GM12878 (cell line): ENCODE measurements at regions not wholly inside any gene's neighbourhood (a gene's known extent, or its start where the extent isn't known, plus 50 kb on each side); places are given as distances from the start of the nearest gene placed in this dataset.

Source experiments
- ATAC-seq: fragments of 200-7000 bp; cut with Tn5 transposase; 3 replicates; pipeline ENCODE4 v1.9.1; 2020; ENCODE audit warnings: mild to moderate bottlenecking, moderate library complexity
- BruUV-seq: library from RNA; stranded (reverse); fragments of 400-500 nt; replicated peaks from 2 replicates; lab custom pipeline; 2021; lab: Mats Ljungman, UMichigan
- CTCF ChIA-PET: fragments of 300-600 bp; sonication (Branson Sonifier 250); formaldehyde crosslinking; extraction: SDS; loops from one replicate; lab custom pipeline; 2021; ENCODE audit warnings: inconsistent platforms; lab: Yijun Ruan, JAX
- POLR2A ChIA-PET: fragments of 350-600 bp; formaldehyde crosslinking; extraction: SDS; loops from one replicate; lab custom pipeline; 2021; ENCODE audit warnings: inconsistent platforms; lab: Charles Lee
- RAD21 ChIA-PET: fragments of 300-600 bp; sonication (Branson Sonifier 250); formaldehyde crosslinking; loops from one replicate; lab custom pipeline; 2023; ENCODE audit warnings: antibody characterized with exemption; ENCODE audit not compliant: unreplicated experiment; lab: Charles Lee
- SMC1A ChIA-PET: fragments of 300-600 bp; sonication (Branson Sonifier 250); formaldehyde crosslinking; loops from one replicate; lab custom pipeline; 2023; ENCODE audit not compliant: unreplicated experiment, uncharacterized antibody; lab: Charles Lee
- DNase-seq: peaks from one replicate; pipeline ENCODE4 v3.0.0-alpha.2; 2011; ENCODE audit warnings: low read depth, low spot score
- FAIRE-seq: peaks from 3 replicates; lab custom pipeline; 2011; peaks lifted over from hg19 to GRCh38; lab: Jason Lieb, UNC
- H2AFZ ChIP-seq: 2 replicates; pipeline ENCODE4 v1.6.0; 2011; ENCODE audit warnings: low read depth, low read length, control low read depth; ENCODE audit not compliant: control insufficient read depth
- H3K27ac ChIP-seq: 2 replicates; pipeline ENCODE4 v1.5.1; 2011; ENCODE audit warnings: control low read depth; ENCODE audit not compliant: control insufficient read depth, insufficient read depth
- H3K27me3 ChIP-seq, 2 experiments: replicated peaks in 1 of 2; 2 replicates each; pipeline versions ENCODE4 v1.6.0 to v1.6.1; 2011; ENCODE audit warnings: low read length in 1 of 2; ENCODE audit not compliant: control insufficient read depth in 2 of 2, insufficient read depth in 2 of 2
- H3K36me3 ChIP-seq, 2 experiments: 2 replicates each; pipeline ENCODE4 v1.5.1; 2011; ENCODE audit warnings: low read length in 1 of 2; ENCODE audit not compliant: control insufficient read depth in 2 of 2, insufficient read depth in 2 of 2
- H3K4me1 ChIP-seq: 2 replicates; pipeline ENCODE4 v1.6.1; 2011; ENCODE audit warnings: mild to moderate bottlenecking, low read length, moderate library complexity, mixed read lengths; ENCODE audit not compliant: control insufficient read depth, insufficient read depth
- H3K4me2 ChIP-seq: 2 replicates; pipeline ENCODE4 v1.6.0; 2011; ENCODE audit warnings: control low read depth; ENCODE audit not compliant: control insufficient read depth, insufficient read depth
- H3K4me3 ChIP-seq: fragments of 200-600 bp; sonication (generic); 2 replicates; pipeline ENCODE4 v1.5.1; 2016
- H3K79me2 ChIP-seq: 2 replicates; pipeline ENCODE4 v1.6.0; 2011; ENCODE audit warnings: low read length; ENCODE audit not compliant: control insufficient read depth, insufficient read depth
- H3K9ac ChIP-seq: 2 replicates; pipeline ENCODE4 v1.8.0; 2011; ENCODE audit warnings: low read length, control low read depth, mixed read lengths; ENCODE audit not compliant: control insufficient read depth, insufficient read depth
- H3K9me3 ChIP-seq: replicated peaks from 3 replicates; pipeline ENCODE4 v1.5.1; 2011; ENCODE audit warnings: mild to moderate bottlenecking, low read length; ENCODE audit not compliant: control insufficient read depth, insufficient read depth
- H4K20me1 ChIP-seq: 2 replicates; pipeline ENCODE4 v1.6.0; 2011; ENCODE audit not compliant: control insufficient read depth, insufficient read depth
- HDAC2 ChIP-seq: fragments of 200-600 bp; sonication (generic); IDR thresholded peaks from 2 replicates; pipeline ENCODE4 v1.6.1; 2017
- MEF2A ChIP-seq: IDR thresholded peaks from 2 replicates; pipeline ENCODE4 v1.6.1; 2011; ENCODE audit warnings: low read depth, mild to moderate bottlenecking, low read length, moderate library complexity; ENCODE audit not compliant: insufficient read depth
- MTA2 ChIP-seq: fragments of 450-650 bp; IDR thresholded peaks from 2 replicates; pipeline ENCODE4 v1.6.1; 2016; ENCODE audit warnings: low read depth, mild to moderate bottlenecking, moderate library complexity
- SIN3A ChIP-seq: IDR thresholded peaks from 2 replicates; pipeline ENCODE4 v1.6.1; 2012; ENCODE audit warnings: low read depth, low read length, improper control_type of control experiment
- STAT3 ChIP-seq: IDR thresholded peaks from 2 replicates; pipeline ENCODE4 v1.6.1; 2011; ENCODE audit warnings: low read depth, low read length, improper control_type of control experiment
- ZNF687 ChIP-seq: fragments of 450-650 bp; IDR thresholded peaks from 2 replicates; pipeline ENCODE4 v1.6.1; 2017; ENCODE audit warnings: mild to moderate bottlenecking, moderate library complexity
- WGBS: methylation state at CpG from one replicate; pipeline ENCODE4 v1.1.6; 2016; ENCODE audit warnings: low lambda C conversion rate; ENCODE audit not compliant: insufficient replicate concordance, insufficient coverage; ENCODE audit errors: missing lambda C conversion rate; 5-methylcytosine and 5-hydroxymethylcytosine counted together
- in situ Hi-C: fragments of 300-500 bp; cut with MboI; formaldehyde crosslinking; loops from 9 replicates; pipeline ENCODE4 v1.14.3; 2018; ENCODE audit warnings: mixed read lengths
- intact Hi-C: fragments of 100-400 bp; cut with micrococcal nuclease; formaldehyde crosslinking; loops from one replicate; pipeline ENCODE4 v1.14.2; 2022; ENCODE audit not compliant: unreplicated experiment
- TF ChIP-seq, protein P1 (sequence below): fragments of 450-650 bp; IDR thresholded peaks from 2 replicates; pipeline ENCODE4 v1.6.1; 2017; ENCODE audit warnings: mild to moderate bottlenecking, low read depth, inconsistent platforms; ENCODE audit not compliant: poor library complexity, severe bottlenecking
- TF ChIP-seq, protein P2 (sequence below): fragments of 450-650 bp; IDR thresholded peaks from 2 replicates; pipeline ENCODE4 v1.6.1; 2017; ENCODE audit warnings: antibody characterized with exemption, mild to moderate bottlenecking, moderate library complexity

GRCh38 chr2:70388813-70389212 lies 86.9 kb upstream of the FAM136A start:
- ChIA-PET CTCF (interaction anchor here (0.6 to 1.2 kb wide), 2 partner anchors 22 to 26 kb away, joined by 4 read pairs; no protein-coding TSS in a partner anchor), POLR2A (no interaction called here), RAD21 (no interaction called here), SMC1A (no interaction called here)
- Histone ChIP-seq H3K36me3 (no peaks in the 10 kb centered on the region), H3K27ac (no peak overlapping the region), H3K4me3 (no peak overlapping the region), H4K20me1 (no peaks in the 10 kb centered on the region), H3K9ac (no peak overlapping the region), H3K4me2 (no peak overlapping the region), H3K4me1 (no peaks in the 10 kb centered on the region), H2AFZ (no peak overlapping the region), H3K27me3 (peaks cover 1 to 11% of the 10 kb centered on the region in 2 experiments; a peak in 3 of 4 replicates), H3K9me3 (no peaks in the 10 kb centered on the region), H3K79me2 (no peaks in the 10 kb centered on the region)
- in situ Hi-C loops: no loop called here
- no peak for FAIRE-seq
- TF ChIP-seq, protein P1, sequence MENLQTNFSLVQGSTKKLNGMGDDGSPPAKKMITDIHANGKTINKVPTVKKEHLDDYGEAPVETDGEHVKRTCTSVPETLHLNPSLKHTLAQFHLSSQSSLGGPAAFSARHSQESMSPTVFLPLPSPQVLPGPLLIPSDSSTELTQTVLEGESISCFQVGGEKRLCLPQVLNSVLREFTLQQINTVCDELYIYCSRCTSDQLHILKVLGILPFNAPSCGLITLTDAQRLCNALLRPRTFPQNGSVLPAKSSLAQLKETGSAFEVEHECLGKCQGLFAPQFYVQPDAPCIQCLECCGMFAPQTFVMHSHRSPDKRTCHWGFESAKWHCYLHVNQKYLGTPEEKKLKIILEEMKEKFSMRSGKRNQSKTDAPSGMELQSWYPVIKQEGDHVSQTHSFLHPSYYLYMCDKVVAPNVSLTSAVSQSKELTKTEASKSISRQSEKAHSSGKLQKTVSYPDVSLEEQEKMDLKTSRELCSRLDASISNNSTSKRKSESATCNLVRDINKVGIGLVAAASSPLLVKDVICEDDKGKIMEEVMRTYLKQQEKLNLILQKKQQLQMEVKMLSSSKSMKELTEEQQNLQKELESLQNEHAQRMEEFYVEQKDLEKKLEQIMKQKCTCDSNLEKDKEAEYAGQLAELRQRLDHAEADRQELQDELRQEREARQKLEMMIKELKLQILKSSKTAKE: no peak
- no peak for DNase-seq
- intact Hi-C loops: no loop called here
- 15% methylated on average over 5 of the region's 5 CpGs for WGBS
- ATAC-seq: no peak
- no TSS peak for BruUV-seq

- no peak for FAIRE-seq
- ChIA-PET CTCF (interaction anchor here (0.6 kb wide), 1 partner anchor 424 kb away, joined by 3 read pairs; no protein-coding TSS in a partner anchor), POLR2A (no interaction called here), SMC1A (no interaction called here), RAD21 (no interaction called here)
- Histone ChIP-seq H3K27me3 (peaks cover 1 to 11% of the 10 kb centered on the region in 2 experiments; a peak in 3 of 4 replicates), H3K36me3 (no peaks in the 10 kb centered on the region), H3K9me3 (no peaks in the 10 kb centered on the region), H2AFZ (no peak overlapping the region), H3K4me3 (no peak overlapping the region), H3K4me2 (no peak overlapping the region), H3K9ac (no peak overlapping the region), H3K4me1 (no peaks in the 10 kb centered on the region), H3K27ac (no peak overlapping the region), H3K79me2 (no peaks in the 10 kb centered on the region), H4K20me1 (no peaks in the 10 kb centered on the region)
- in situ Hi-C loops (no loop called here), intact Hi-C loops (no loop called here)
- no TSS peak for BruUV-seq
- ATAC-seq: no peak
- no peak for DNase-seq
- 0% methylated on average over 1 of the region's 1 CpG for WGBS
- no peak for TF ChIP-seq SIN3A
- no peak for TF ChIP-seq HDAC2
- no peak for TF ChIP-seq STAT3
- TF ChIP-seq, protein P2, sequence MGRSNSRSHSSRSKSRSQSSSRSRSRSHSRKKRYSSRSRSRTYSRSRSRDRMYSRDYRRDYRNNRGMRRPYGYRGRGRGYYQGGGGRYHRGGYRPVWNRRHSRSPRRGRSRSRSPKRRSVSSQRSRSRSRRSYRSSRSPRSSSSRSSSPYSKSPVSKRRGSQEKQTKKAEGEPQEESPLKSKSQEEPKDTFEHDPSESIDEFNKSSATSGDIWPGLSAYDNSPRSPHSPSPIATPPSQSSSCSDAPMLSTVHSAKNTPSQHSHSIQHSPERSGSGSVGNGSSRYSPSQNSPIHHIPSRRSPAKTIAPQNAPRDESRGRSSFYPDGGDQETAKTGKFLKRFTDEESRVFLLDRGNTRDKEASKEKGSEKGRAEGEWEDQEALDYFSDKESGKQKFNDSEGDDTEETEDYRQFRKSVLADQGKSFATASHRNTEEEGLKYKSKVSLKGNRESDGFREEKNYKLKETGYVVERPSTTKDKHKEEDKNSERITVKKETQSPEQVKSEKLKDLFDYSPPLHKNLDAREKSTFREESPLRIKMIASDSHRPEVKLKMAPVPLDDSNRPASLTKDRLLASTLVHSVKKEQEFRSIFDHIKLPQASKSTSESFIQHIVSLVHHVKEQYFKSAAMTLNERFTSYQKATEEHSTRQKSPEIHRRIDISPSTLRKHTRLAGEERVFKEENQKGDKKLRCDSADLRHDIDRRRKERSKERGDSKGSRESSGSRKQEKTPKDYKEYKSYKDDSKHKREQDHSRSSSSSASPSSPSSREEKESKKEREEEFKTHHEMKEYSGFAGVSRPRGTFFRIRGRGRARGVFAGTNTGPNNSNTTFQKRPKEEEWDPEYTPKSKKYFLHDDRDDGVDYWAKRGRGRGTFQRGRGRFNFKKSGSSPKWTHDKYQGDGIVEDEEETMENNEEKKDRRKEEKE: no peak
- no peak for TF ChIP-seq ZNF687
- no peak for TF ChIP-seq MTA2
- no peak for TF ChIP-seq MEF2A
These were observed 86.3 kb upstream of the FAM136A start for GRCh38 chr2:70388128-70388527.
